T-helper 1 cell treated with Interleukin-12 subunit alpha and Interleukin-12 subunit beta and Interleukin-4 antibody, amounts not matched to agents 30 μg/mL and 1 μg/mL, for 36 hours (primary cell): ENCODE measurements at regions not wholly inside any gene's neighbourhood (a gene's known extent, or its start where the extent isn't known, plus 50 kb on each side); places are given as distances from the start of the nearest gene placed in this dataset.
"Not testable (repeated sequence)": the region's sequence is repeated elsewhere in the genome, so short reads cannot be mapped to it uniquely, and the experiment has no call there.

Experiments
- H3K27ac Mint-ChIP-seq: one replicate; pipeline ENCODE4 v1.8.0; 2021; ENCODE audit warnings: mild to moderate bottlenecking, mixed read lengths
- H3K27me3 Mint-ChIP-seq: one replicate; pipeline ENCODE4 v1.8.0; 2021; ENCODE audit warnings: low read depth, mixed read lengths
- H3K36me3 Mint-ChIP-seq: one replicate; pipeline ENCODE4 v1.8.0; 2021; ENCODE audit warnings: low read depth, mixed read lengths
- H3K4me1 Mint-ChIP-seq: one replicate; pipeline ENCODE4 v1.8.0; 2021; ENCODE audit warnings: low read depth, mixed read lengths
- H3K4me3 Mint-ChIP-seq: one replicate; pipeline ENCODE4 v1.8.0; 2021; ENCODE audit warnings: mild to moderate bottlenecking, moderate library complexity, mixed read lengths
- H3K9me3 Mint-ChIP-seq: one replicate; pipeline ENCODE4 v1.8.0; 2021; ENCODE audit warnings: mixed read lengths

GRCh38 chr4:13908455-13908854, 280.9 kb upstream of the BOD1L1 start:
- H3K27ac Mint-ChIP-seq: no peak overlapping the region
- H3K27me3 Mint-ChIP-seq: no peaks in the 10 kb centered on the region
- no peaks in the 10 kb centered on the region for H3K36me3 Mint-ChIP-seq
- no peaks in the 10 kb centered on the region for H3K4me1 Mint-ChIP-seq
- H3K4me3 Mint-ChIP-seq: no peak overlapping the region
- H3K9me3 Mint-ChIP-seq: no peaks in the 10 kb centered on the region

DNA sequence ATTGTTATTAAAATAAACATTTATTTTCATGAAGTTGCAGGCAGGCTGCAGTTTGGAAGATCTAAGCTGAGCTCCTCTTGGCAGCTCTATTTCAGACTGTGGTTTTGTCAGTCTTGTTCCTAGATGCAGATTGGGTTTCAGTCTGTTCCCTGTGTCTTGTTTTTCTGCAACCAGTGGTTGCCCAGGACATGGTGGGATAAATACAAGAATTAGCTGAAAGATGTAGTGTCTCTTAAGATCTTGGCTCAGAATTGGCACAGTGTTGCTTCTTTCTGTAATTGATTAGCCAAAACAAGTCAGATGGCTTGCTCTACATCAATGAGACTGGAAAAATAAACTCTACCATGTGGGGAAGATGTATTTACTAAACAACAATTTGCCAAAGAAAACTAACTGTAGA, 283.0 kb upstream of the BOD1L1 start:
- no peaks in the 10 kb centered on the region for H3K27me3 Mint-ChIP-seq
- H3K27ac Mint-ChIP-seq: no peak overlapping the region
- no peak overlapping the region for H3K4me3 Mint-ChIP-seq

GRCh38 chr4:13911256-13911655, 283.7 kb upstream of the BOD1L1 start:
- Mint-ChIP-seq H3K9me3 (no peaks in the 10 kb centered on the region), H3K27ac (no peak overlapping the region), H3K4me3 (no peak overlapping the region), H3K36me3 (no peaks in the 10 kb centered on the region), H3K27me3 (no peaks in the 10 kb centered on the region), H3K4me1 (no peaks in the 10 kb centered on the region)

More for the DNA sequence above, 283.0 kb upstream of the BOD1L1 start:
- H3K9me3 Mint-ChIP-seq: no peaks in the 10 kb centered on the region
- H3K36me3 Mint-ChIP-seq: no peaks in the 10 kb centered on the region
- no peaks in the 10 kb centered on the region for H3K4me1 Mint-ChIP-seq

- Mint-ChIP-seq H3K4me1 (no peaks in the 10 kb centered on the region), H3K27me3 (no peaks in the 10 kb centered on the region), H3K9me3 (no peaks in the 10 kb centered on the region), H3K36me3 (no peaks in the 10 kb centered on the region), H3K27ac (no peak overlapping the region), H3K4me3 (no peak overlapping the region)
Observed at GRCh38 chr4:13912436-13912925, 285.0 kb upstream of the BOD1L1 start.

- Mint-ChIP-seq H3K27me3 (no peaks in the 10 kb centered on the region), H3K4me1 (no peaks in the 10 kb centered on the region), H3K4me3 (no peak overlapping the region), H3K9me3 (no peaks in the 10 kb centered on the region), H3K27ac (no peak overlapping the region), H3K36me3 (no peaks in the 10 kb centered on the region)
Observed at GRCh38 chr4:13912966-13913365, 285.4 kb upstream of the BOD1L1 start.

- H3K4me3 Mint-ChIP-seq: no peak overlapping the region
- H3K9me3 Mint-ChIP-seq: no peaks in the 10 kb centered on the region
- no peaks in the 10 kb centered on the region for H3K4me1 Mint-ChIP-seq
- no peaks in the 10 kb centered on the region for H3K27me3 Mint-ChIP-seq
- H3K27ac Mint-ChIP-seq: no peak overlapping the region
- H3K36me3 Mint-ChIP-seq: no peaks in the 10 kb centered on the region
Observed at GRCh38 chr4:13917015-13917414, 289.5 kb upstream of the BOD1L1 start.

- H3K27ac Mint-ChIP-seq: no peak overlapping the region
- H3K9me3 Mint-ChIP-seq: no peaks in the 10 kb centered on the region
- no peaks in the 10 kb centered on the region for H3K36me3 Mint-ChIP-seq
- no peak overlapping the region for H3K4me3 Mint-ChIP-seq
- no peaks in the 10 kb centered on the region for H3K27me3 Mint-ChIP-seq
- no peaks in the 10 kb centered on the region for H3K4me1 Mint-ChIP-seq
Observed at GRCh38 chr4:13918110-13918509, 290.6 kb upstream of the BOD1L1 start.

- no peak overlapping the region for H3K27ac Mint-ChIP-seq
- no peaks in the 10 kb centered on the region for H3K4me1 Mint-ChIP-seq
- H3K27me3 Mint-ChIP-seq: no peaks in the 10 kb centered on the region
- no peaks in the 10 kb centered on the region for H3K36me3 Mint-ChIP-seq
- no peaks in the 10 kb centered on the region for H3K9me3 Mint-ChIP-seq
- H3K4me3 Mint-ChIP-seq: no peak overlapping the region
Observed at GRCh38 chr4:13918991-13919441, 291.5 kb upstream of the BOD1L1 start.

- H3K4me1 Mint-ChIP-seq: no peaks in the 10 kb centered on the region
- peaks cover 5% of the 10 kb centered on the region for H3K9me3 Mint-ChIP-seq
- no peaks in the 10 kb centered on the region for H3K27me3 Mint-ChIP-seq
- H3K4me3 Mint-ChIP-seq: no peak overlapping the region
- H3K36me3 Mint-ChIP-seq: no peaks in the 10 kb centered on the region
- H3K27ac Mint-ChIP-seq: no peak overlapping the region
Observed at GRCh38 chr4:13920111-13920875, 292.8 kb upstream of the BOD1L1 start.

GRCh38 chr4:13920901-13921300, 293.4 kb upstream of the BOD1L1 start:
- Mint-ChIP-seq H3K27me3 (no peaks in the 10 kb centered on the region), H3K27ac (no peak overlapping the region), H3K4me3 (no peak overlapping the region), H3K36me3 (no peaks in the 10 kb centered on the region), H3K4me1 (no peaks in the 10 kb centered on the region), H3K9me3 (peaks cover 5% of the 10 kb centered on the region)

DNA sequence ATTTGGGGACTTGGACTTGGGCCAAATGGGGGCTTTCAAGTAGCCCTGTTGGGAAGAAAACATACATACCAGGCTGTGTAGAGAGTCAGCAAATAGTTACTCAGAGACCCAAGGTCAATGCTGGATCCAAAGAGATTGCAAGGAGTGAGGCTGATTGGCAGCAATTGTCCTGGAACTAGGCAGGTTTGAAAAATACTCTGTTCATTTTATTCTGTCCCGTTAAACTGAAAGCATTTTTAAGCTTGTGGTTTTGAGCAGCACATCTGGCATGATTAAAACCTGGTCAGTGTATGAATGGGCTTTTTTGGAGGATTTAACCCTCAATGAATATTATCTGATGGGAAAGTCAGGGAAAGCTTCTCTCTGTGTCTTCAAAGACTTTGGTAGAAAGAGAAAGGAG, 294.3 kb upstream of the BOD1L1 start:
- Mint-ChIP-seq H3K27ac (no peak overlapping the region), H3K9me3 (peaks cover 5% of the 10 kb centered on the region), H3K4me1 (no peaks in the 10 kb centered on the region), H3K4me3 (no peak overlapping the region), H3K27me3 (no peaks in the 10 kb centered on the region), H3K36me3 (no peaks in the 10 kb centered on the region)

DNA sequence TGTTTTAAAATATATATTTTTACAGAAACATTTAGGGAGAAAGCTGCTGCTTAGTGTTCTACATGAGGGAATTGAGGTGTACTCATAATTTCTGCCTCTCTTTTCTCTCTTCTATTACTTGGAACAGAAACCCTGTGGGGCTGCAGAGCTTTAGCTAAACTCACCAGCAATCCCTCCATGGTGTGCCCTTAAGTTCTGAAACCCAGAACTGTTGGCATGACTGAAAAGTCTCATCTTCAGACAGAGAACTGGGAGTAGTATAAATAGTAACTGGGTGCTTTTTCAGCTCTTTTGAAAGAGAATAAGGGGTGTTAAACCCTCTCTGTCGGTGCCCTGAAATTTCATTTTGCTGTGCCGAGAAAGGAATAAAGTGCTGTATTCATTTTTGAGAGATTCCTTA, 294.9 kb upstream of the BOD1L1 start:
- peaks cover 5% of the 10 kb centered on the region for H3K9me3 Mint-ChIP-seq
- no peak overlapping the region for H3K4me3 Mint-ChIP-seq
- no peaks in the 10 kb centered on the region for H3K4me1 Mint-ChIP-seq
- no peak overlapping the region for H3K27ac Mint-ChIP-seq
- H3K36me3 Mint-ChIP-seq: no peaks in the 10 kb centered on the region
- H3K27me3 Mint-ChIP-seq: no peaks in the 10 kb centered on the region

DNA sequence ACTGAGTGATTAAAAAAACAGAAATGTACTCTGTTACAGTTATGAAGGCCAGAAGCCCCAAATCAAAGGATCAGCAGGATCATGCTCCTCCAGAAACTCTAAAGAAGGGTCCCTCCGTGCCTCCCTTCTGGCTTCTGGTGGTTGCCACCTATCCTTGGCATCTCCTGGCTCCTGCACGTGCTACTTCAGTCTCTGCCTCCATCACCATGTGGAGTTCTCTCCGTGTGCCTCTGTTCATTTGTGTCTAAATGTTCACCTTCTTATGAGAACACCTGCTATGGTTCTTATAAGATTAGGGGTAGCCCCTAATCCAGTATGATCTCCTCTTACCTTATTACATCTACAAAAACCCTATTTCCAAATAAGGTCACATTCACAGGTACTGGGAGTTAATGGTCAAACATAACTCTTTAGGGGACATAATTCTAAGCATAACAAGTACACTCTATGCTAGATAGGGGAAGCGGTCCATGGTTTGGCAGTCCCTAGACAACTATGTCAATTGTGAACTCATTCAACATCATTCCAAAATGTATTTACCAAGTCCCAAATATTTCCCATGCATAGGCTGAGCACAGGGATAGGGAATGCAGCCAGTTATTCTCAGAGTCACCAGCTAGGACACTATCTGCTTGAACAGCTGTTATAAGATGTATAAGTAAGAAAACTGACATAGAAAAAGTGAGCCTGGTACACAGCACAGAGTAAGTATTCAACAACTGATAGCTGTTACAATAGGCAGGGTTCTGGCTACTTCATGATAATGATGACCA, 295.5 kb upstream of the BOD1L1 start:
- H3K36me3 Mint-ChIP-seq: no peaks in the 10 kb centered on the region
- no peaks in the 10 kb centered on the region for H3K4me1 Mint-ChIP-seq
- peaks cover 5% of the 10 kb centered on the region for H3K9me3 Mint-ChIP-seq

DNA sequence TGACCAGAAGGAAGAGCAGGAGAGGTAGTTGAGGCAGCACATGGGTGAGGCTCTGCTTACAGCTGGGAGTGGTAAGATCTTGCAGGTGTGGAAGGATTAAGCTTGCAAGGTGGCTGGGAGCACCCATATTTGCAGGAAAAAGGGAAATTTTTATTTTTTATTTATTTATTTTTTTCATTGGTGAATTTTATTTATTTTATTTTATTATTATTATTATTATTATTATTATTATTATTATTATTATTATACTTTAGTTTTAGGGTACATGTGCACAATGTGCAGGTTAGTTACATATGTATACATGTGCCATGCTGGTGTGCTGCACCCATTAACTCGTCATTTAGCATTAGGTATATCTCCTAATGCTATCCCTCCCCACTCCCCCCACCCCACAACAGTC, 297.4 kb upstream of the BOD1L1 start:
- H3K27me3 Mint-ChIP-seq, H3K36me3 Mint-ChIP-seq, H3K4me1 Mint-ChIP-seq, H3K27ac Mint-ChIP-seq, H3K4me3 Mint-ChIP-seq, H3K9me3 Mint-ChIP-seq: not testable (repeated sequence)

More for the DNA sequence above, 295.5 kb upstream of the BOD1L1 start:
- Mint-ChIP-seq H3K4me3 (no peak overlapping the region), H3K27me3 (no peaks in the 10 kb centered on the region), H3K27ac (no peak overlapping the region)

GRCh38 chr4:13928214-13928613, 300.7 kb upstream of the BOD1L1 start:
- Mint-ChIP-seq H3K36me3 (no peaks in the 10 kb centered on the region), H3K4me3 (no peak overlapping the region), H3K9me3 (peaks cover 5% of the 10 kb centered on the region), H3K27ac (no peak overlapping the region), H3K27me3 (no peaks in the 10 kb centered on the region), H3K4me1 (no peaks in the 10 kb centered on the region)
